ENCODE measurements at regions not wholly inside any gene's neighbourhood (a gene's known extent, or its start where the extent isn't known, plus 50 kb on each side); places are given as distances from the start of the nearest gene placed in this dataset.

DNA sequence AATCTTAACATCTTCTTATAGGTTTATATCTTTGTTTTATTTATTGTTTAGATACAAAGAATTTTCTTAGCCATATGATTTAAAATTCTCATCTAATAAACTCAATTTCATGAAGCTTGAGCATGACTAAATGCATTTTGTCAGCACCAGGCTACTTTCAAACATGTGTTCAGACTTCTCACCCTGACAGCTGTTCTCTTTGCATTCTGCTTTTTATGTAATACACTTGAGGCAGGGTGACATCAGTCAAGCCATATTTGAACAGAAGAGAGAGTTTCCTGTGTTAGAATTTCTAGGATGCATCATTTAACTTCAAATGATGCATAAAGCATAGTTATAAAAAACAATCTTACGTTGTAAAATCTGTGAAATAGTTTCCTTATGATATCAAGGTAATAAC, 1295.1 kb upstream of the PCDH20 start:
- Histone ChIP-seq H3K9ac (no peak overlapping the region), H3K36me3 (ENCODE audit: control insufficient read depth, insufficient read depth, low read length) (no peaks in the 10 kb centered on the region), H3K4me1 (no peaks in the 10 kb centered on the region), H3K4me3 (ENCODE audit: low read depth, low read length) (no peak overlapping the region), H3K9me3 (ENCODE audit: control insufficient read depth, low read length) (no peaks in the 10 kb centered on the region), H3K79me2 (no peaks in the 10 kb centered on the region), H3K27ac (no peak overlapping the region), H3K4me2 (ENCODE audit: low read length) (no peak overlapping the region), H2AFZ (no peak overlapping the region), H3K27me3 (ENCODE audit: control insufficient read depth, insufficient read depth, low read length) (no peaks in the 10 kb centered on the region)
- TF ChIP-seq, protein P1, sequence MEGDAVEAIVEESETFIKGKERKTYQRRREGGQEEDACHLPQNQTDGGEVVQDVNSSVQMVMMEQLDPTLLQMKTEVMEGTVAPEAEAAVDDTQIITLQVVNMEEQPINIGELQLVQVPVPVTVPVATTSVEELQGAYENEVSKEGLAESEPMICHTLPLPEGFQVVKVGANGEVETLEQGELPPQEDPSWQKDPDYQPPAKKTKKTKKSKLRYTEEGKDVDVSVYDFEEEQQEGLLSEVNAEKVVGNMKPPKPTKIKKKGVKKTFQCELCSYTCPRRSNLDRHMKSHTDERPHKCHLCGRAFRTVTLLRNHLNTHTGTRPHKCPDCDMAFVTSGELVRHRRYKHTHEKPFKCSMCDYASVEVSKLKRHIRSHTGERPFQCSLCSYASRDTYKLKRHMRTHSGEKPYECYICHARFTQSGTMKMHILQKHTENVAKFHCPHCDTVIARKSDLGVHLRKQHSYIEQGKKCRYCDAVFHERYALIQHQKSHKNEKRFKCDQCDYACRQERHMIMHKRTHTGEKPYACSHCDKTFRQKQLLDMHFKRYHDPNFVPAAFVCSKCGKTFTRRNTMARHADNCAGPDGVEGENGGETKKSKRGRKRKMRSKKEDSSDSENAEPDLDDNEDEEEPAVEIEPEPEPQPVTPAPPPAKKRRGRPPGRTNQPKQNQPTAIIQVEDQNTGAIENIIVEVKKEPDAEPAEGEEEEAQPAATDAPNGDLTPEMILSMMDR (IDR thresholded peaks at IDR 0.05) = no peak

DNA sequence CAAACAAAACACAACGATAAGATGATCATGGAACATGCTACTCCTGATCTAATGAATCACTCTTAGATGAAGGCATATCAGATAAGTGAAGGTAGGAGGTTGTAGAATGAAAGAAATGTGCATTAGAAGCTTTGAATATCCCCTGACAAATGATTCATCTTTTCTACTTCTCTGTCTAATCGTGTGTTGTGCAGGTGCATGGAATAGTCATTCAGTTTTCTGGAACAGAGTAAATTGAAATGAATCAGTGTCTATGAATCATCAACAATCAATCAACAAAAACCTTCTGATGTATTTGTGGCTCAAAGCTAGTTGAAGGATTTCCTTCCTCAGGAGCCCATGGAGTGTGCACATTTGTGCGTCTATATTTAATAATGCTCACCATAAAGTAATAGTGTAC, 1290.4 kb upstream of the PCDH20 start:
- TF ChIP-seq, protein P1 (IDR thresholded peaks at IDR 0.05) = no peak

DNA sequence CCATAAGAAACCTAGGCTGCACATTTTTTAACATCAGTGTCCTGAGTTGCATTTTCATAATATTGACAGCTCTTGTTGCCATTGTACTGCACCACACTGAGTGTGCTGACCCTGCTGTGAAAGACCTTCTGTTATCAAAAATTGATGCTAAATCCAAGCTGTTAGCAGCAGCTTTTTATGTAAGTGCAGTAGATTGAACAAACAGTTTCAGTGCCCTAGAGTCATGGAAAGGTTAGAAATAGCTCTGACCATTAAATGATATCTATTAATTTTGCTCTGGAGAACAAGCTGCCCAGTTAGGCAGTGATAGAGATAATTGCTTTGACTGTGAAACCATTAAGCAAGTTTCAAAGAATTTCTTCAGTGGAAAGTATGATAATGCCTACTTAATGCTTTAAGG, 1289.2 kb upstream of the PCDH20 start:
- H3K79me2 ChIP-seq = no peaks in the 10 kb centered on the region
- H2AFZ ChIP-seq = no peak overlapping the region
- H3K27ac ChIP-seq = no peak overlapping the region
- H3K27me3 ChIP-seq (ENCODE audit: control insufficient read depth, insufficient read depth, low read length) = no peaks in the 10 kb centered on the region
- no peaks in the 10 kb centered on the region for H3K4me1 ChIP-seq
- no peak overlapping the region for H3K9ac ChIP-seq
- TF ChIP-seq, protein P1 (IDR thresholded peaks at IDR 0.05) = no peak
- no peak overlapping the region for H3K4me3 ChIP-seq (ENCODE audit: low read depth, low read length)
- no peaks in the 10 kb centered on the region for H3K36me3 ChIP-seq (ENCODE audit: control insufficient read depth, insufficient read depth, low read length)
- H3K9me3 ChIP-seq (ENCODE audit: control insufficient read depth, low read length) = no peaks in the 10 kb centered on the region
- no peak overlapping the region for H3K4me2 ChIP-seq (ENCODE audit: low read length)

More for the DNA sequence above, 1290.4 kb upstream of the PCDH20 start:
- H3K9me3 ChIP-seq (ENCODE audit: control insufficient read depth, low read length) = no peaks in the 10 kb centered on the region
- H3K9ac ChIP-seq = no peak overlapping the region
- no peaks in the 10 kb centered on the region for H3K36me3 ChIP-seq (ENCODE audit: control insufficient read depth, insufficient read depth, low read length)
- no peaks in the 10 kb centered on the region for H3K79me2 ChIP-seq
- no peak overlapping the region for H3K4me2 ChIP-seq (ENCODE audit: low read length)
- no peak overlapping the region for H2AFZ ChIP-seq
- no peak overlapping the region for H3K4me3 ChIP-seq (ENCODE audit: low read depth, low read length)
- H3K27ac ChIP-seq = no peak overlapping the region
- no peaks in the 10 kb centered on the region for H3K27me3 ChIP-seq (ENCODE audit: control insufficient read depth, insufficient read depth, low read length)
- H3K4me1 ChIP-seq = no peaks in the 10 kb centered on the region

DNA sequence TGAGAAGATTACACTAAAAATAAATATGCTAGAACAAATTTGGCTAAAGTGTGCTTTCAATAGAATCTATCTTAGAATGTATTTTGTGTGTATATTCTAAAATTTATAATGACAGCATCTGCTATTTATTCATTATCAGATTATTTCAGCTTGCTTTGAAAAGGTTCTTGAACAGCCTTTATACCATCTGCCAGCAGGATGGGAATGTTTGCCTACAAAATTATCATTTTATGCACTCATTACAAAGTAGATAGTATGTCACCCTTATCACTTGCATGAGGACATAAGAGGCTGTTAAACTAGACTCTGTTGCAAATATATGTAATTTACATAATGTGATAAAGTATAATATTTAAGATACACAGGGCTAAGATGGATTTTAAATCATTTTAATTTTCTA, 1286.9 kb upstream of the PCDH20 start:
- H2AFZ ChIP-seq = no peak overlapping the region
- TF ChIP-seq, protein P1 (IDR thresholded peaks at IDR 0.05) = no peak
- H3K27ac ChIP-seq = no peak overlapping the region
- no peaks in the 10 kb centered on the region for H3K36me3 ChIP-seq (ENCODE audit: control insufficient read depth, insufficient read depth, low read length)
- no peak overlapping the region for H3K9ac ChIP-seq
- H3K79me2 ChIP-seq = no peaks in the 10 kb centered on the region
- H3K4me2 ChIP-seq (ENCODE audit: low read length) = no peak overlapping the region
- no peaks in the 10 kb centered on the region for H3K9me3 ChIP-seq (ENCODE audit: control insufficient read depth, low read length)
- no peak overlapping the region for H3K4me3 ChIP-seq (ENCODE audit: low read depth, low read length)
- no peaks in the 10 kb centered on the region for H3K27me3 ChIP-seq (ENCODE audit: control insufficient read depth, insufficient read depth, low read length)
- no peaks in the 10 kb centered on the region for H3K4me1 ChIP-seq

DNA sequence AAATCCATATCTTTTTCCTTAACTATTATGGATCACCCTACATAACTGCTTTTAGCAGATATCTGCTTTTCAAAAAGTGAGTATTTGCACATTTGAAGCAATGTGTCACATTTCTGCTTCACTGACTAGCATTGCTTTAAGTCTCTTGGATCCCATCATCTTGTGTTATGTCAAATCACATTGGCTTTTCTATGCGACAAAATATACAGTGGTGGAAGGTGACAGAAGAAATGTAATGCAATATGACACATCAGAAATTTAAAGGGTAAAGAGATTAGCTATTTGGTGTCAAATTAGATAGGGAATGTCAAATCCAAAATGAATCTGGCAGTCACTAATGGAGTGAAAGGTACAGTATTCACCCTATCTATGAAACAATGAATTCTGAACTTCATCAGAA, 1282.1 kb upstream of the PCDH20 start:
- Histone ChIP-seq H3K27ac (no peak overlapping the region), H2AFZ (no peak overlapping the region), H3K9ac (no peak overlapping the region), H3K79me2 (no peaks in the 10 kb centered on the region), H3K4me3 (ENCODE audit: low read depth, low read length) (no peak overlapping the region), H3K36me3 (ENCODE audit: control insufficient read depth, insufficient read depth, low read length) (no peaks in the 10 kb centered on the region), H3K4me1 (no peaks in the 10 kb centered on the region), H3K27me3 (ENCODE audit: control insufficient read depth, insufficient read depth, low read length) (no peaks in the 10 kb centered on the region), H3K4me2 (ENCODE audit: low read length) (no peak overlapping the region), H3K9me3 (ENCODE audit: control insufficient read depth, low read length) (no peaks in the 10 kb centered on the region)
- TF ChIP-seq, protein P1 (IDR thresholded peaks at IDR 0.05) = no peak

All from parathyroid adenoma (tissue), 2 donors.